Spleen (tissue), 11 donors: ENCODE measurements at regions not wholly inside any gene's neighbourhood (a gene's known extent, or its start where the extent isn't known, plus 50 kb on each side); places are given as distances from the start of the nearest gene placed in this dataset.

Experiments used
- DNase-seq: peaks from one replicate; pipeline ENCODE4 v3.0.0-alpha.2; 2020
- H3K27ac ChIP-seq, 8 donors: fragments of 200-600 bp; sonication (generic) in 7 of 8; 1 replicate in 4 of 8; 2 replicates in 4 of 8; pipeline versions ENCODE4 v1.5.0 to v1.8.0; 2016 to 2021; ENCODE audit warnings: inconsistent platforms in 4 of 8, mild to moderate bottlenecking in 4 of 8, moderate library complexity in 1 of 8
- H3K27me3 ChIP-seq, 7 donors: fragments of 200-600 bp; sonication (generic) in 6 of 7; replicated peaks in 1 of 7; 1 replicate in 4 of 7; 2 replicates in 3 of 7; pipeline versions ENCODE4 v1.5.0 to v1.8.0; 2016 to 2021; ENCODE audit warnings: inconsistent platforms in 3 of 7, mild to moderate bottlenecking in 1 of 7
- H3K36me3 ChIP-seq, 6 donors: fragments of 200-600 bp; sonication (generic) in 5 of 6; 1 replicate in 4 of 6; 2 replicates in 2 of 6; pipeline versions ENCODE4 v1.5.0 to v1.8.0; 2016 to 2021; ENCODE audit warnings: inconsistent platforms in 2 of 6
- H3K4me1 ChIP-seq, 6 donors: fragments of 200-600 bp; sonication (generic) in 5 of 6; 1 replicate in 3 of 6; 2 replicates in 3 of 6; pipeline versions ENCODE4 v1.5.0 to v1.8.0; 2016 to 2021; ENCODE audit warnings: inconsistent platforms in 3 of 6
- H3K4me3 ChIP-seq, 8 donors: fragments of 200-600 bp; sonication (generic) in 7 of 8; 1 replicate in 4 of 8; 2 replicates in 4 of 8; pipeline versions ENCODE4 v1.5.0 to v1.8.0; 2016 to 2021; ENCODE audit warnings: inconsistent platforms in 4 of 8, mild to moderate bottlenecking in 4 of 8, moderate library complexity in 2 of 8
- H3K9me3 ChIP-seq, 8 donors: fragments of 200-600 bp; sonication (generic) in 7 of 8; 1 replicate in 4 of 8; 2 replicates in 4 of 8; pipeline versions ENCODE4 v1.5.0 to v1.8.0; 2016 to 2021; ENCODE audit warnings: inconsistent platforms in 4 of 8
- POLR2A ChIP-seq, 3 donors: fragments of 450-650 bp; IDR thresholded peaks; one replicate each; pipeline ENCODE4 v1.5.1; 2017; ENCODE audit warnings: antibody characterized with exemption in 3 of 3, mild to moderate bottlenecking in 1 of 3
- POLR2AphosphoS5 ChIP-seq, 3 donors: sonication (generic); formaldehyde crosslinking; IDR thresholded peaks; one replicate each; pipeline ENCODE4 v1.5.1; 2017; ENCODE audit warnings: antibody characterized with exemption in 3 of 3
- WGBS, 5 donors: extraction: QIAGEN DNeasy Blood & Tissue Kit in 3 of 5; methylation state at CpG; one replicate each; pipeline versions ENCODE4 v1.1.5 to v1.1.7; 2013 to 2018; 5-methylcytosine and 5-hydroxymethylcytosine counted together
- intact Hi-C: fragments of 100-400 bp; cut with DNase I; formaldehyde crosslinking; loops from one replicate; pipeline ENCODE4 v1.15.0; 2023; ENCODE audit warnings: low total_unique reads
- TF ChIP-seq, protein P1 (sequence below), 11 experiments: fragments of 200-600 bp in 7 of 11; fragments of 450-650 bp in 4 of 11; sonication (generic) in 4 of 11; IDR thresholded peaks in 8 of 11; conservative IDR thresholded peaks in 3 of 11; 1 replicate in 7 of 11; 2 replicates in 4 of 11; pipeline versions ENCODE4 v1.4.0 to v1.8.0; 2016 to 2021; ENCODE audit warnings: antibody characterized with exemption in 11 of 11, inconsistent platforms in 4 of 11, mild to moderate bottlenecking in 1 of 11
- donor health status: healthy with polysubstance abuse.
- donor health status: DM: no; HTN: no; CAD: no; lungs with moderate emphysema.
- donor health status: DM: no; HTN: no; CAD: no.
- donor health status: Bipolar disorder and iron deficiency.
- donor health status: healthy.
- donor health status: DM: no; HTN: no; CAD: no.
- donor health status: DM: yes; HTN: yes; CAD: no.

DNA sequence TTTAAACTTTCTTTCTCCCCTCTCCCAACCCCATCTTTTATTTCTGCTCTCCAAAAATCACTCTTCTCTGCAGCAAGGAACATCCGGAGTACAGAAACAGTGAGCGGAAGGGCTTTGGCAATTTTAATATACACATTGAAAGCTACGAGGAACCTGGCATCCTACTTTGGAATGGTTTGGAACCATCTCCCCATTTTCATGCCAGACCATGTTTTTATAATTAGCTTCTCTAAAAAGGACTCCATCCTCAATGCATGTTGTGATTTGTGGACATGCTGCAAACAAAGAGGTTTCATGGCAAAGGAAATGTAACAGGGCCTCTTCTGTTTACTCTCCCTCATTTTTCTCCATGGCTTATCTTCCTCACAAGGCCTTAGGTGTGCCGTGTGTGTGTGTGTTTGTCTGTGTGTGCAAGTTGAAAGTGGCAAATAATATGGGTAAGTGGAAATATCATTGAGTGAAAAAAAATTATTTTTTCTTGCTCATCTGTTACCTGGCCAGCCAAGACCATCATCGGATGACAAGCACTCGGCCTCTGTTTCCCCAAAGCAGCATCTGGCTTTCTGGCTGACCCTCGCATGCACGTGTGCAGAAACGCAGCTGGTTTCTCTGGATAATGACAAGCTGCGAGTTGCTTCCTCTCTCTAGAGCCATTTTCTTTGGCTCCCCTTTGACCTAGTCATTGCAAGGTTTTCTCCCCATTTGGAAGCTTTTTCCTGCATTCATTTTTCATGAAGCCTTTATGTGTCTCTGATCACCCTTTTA, 585.0 kb downstream of the TMEM114 start:
- DNase-seq = no peak
- no peaks in the 10 kb centered on the region for H3K36me3 ChIP-seq
- 71 to 81% (median 74%) methylated on average over 10 of the region's 10 CpGs for WGBS, 5 donors
- no peak overlapping the region for H3K4me3 ChIP-seq
- intact Hi-C loops = no loop called here
- no peaks in the 10 kb centered on the region for H3K27me3 ChIP-seq
- H3K4me1 ChIP-seq = no peaks in the 10 kb centered on the region
- no peak overlapping the region for H3K27ac ChIP-seq
- no peak for TF ChIP-seq POLR2A (IDR thresholded peaks at IDR 0.05)
- no peak for TF ChIP-seq POLR2AphosphoS5 (IDR thresholded peaks at IDR 0.05)
- TF ChIP-seq, protein P1, sequence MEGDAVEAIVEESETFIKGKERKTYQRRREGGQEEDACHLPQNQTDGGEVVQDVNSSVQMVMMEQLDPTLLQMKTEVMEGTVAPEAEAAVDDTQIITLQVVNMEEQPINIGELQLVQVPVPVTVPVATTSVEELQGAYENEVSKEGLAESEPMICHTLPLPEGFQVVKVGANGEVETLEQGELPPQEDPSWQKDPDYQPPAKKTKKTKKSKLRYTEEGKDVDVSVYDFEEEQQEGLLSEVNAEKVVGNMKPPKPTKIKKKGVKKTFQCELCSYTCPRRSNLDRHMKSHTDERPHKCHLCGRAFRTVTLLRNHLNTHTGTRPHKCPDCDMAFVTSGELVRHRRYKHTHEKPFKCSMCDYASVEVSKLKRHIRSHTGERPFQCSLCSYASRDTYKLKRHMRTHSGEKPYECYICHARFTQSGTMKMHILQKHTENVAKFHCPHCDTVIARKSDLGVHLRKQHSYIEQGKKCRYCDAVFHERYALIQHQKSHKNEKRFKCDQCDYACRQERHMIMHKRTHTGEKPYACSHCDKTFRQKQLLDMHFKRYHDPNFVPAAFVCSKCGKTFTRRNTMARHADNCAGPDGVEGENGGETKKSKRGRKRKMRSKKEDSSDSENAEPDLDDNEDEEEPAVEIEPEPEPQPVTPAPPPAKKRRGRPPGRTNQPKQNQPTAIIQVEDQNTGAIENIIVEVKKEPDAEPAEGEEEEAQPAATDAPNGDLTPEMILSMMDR (IDR thresholded peaks at IDR 0.05 in 8 of 11, conservative IDR thresholded peaks at IDR 0.05 in 3 of 11) = no peak
- H3K9me3 ChIP-seq = peaks cover 0 to 58% (median 16%) of the 10 kb centered on the region in 8 donors

DNA sequence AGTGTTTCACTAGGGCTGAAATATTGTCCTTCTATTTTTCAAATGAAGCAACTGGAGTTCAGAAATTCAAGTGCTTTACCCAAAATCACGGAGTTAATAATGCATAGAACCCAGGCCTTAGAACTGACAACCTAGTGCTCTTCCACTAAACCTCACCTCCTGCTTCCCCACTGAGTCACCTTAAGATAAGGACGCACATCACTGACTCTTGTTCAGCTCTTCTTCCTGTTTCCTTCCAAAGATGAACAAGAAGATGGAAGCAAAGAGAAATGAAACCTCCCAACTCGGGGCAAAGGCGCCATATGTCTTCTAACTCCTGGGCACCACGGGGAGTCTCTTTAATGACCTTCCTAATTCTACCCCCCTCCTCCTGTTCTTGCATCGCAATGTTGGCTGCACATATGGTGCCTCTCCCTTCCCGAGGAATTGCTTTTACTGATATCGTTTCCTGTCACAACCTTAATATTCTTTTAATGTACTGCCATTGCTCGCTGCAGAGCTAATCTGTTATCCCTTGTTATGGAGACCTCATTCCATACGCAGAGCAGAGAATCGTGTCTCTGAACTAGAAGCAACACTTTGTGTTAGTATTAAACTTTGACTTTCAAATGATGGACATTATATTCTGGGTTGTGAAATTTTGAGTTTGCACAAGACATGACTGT, 591.4 kb downstream of the TMEM114 start:
- TF ChIP-seq, protein P1 (IDR thresholded peaks at IDR 0.05 in 8 of 11, conservative IDR thresholded peaks at IDR 0.05 in 3 of 11) = no peak
- TF ChIP-seq POLR2A (IDR thresholded peaks at IDR 0.05) (no peak), POLR2AphosphoS5 (IDR thresholded peaks at IDR 0.05) (no peak)
- DNase-seq = no peak
- 78 to 87% (median 81%) methylated on average over 11 of the region's 11 CpGs for WGBS, 5 donors
- no peaks in the 10 kb centered on the region for H3K27me3 ChIP-seq
- no peaks in the 10 kb centered on the region for H3K4me1 ChIP-seq
- peaks cover 0 to 61% (median 16%) of the 10 kb centered on the region in 8 donors for H3K9me3 ChIP-seq
- H3K36me3 ChIP-seq = no peaks in the 10 kb centered on the region
- intact Hi-C loops = no loop called here
- no peak overlapping the region for H3K27ac ChIP-seq
- no peak overlapping the region for H3K4me3 ChIP-seq

DNA sequence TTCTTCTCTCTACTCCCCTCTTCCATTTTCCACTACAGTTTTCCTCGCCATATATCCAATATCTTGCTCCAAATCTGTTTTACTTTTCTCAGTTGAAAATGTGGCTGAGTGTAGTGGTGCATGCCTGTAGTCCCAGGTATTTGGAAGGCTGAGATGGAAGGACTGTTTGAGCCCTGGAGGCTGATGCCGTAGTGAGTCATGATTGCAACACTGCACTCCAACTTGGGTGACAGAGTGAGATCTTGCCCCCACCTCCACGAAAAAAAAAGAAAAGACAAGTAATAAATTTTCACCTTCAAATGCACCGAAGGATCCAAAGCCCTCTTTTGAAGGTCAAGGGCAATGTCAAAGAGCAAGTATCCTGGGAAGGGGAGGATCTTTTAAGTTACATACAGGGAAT, 592.3 kb downstream of the TMEM114 start:
- intact Hi-C loops = no loop called here
- Histone ChIP-seq H3K36me3 (no peaks in the 10 kb centered on the region), H3K27ac (no peak overlapping the region), H3K4me1 (no peaks in the 10 kb centered on the region), H3K4me3 (no peak overlapping the region), H3K27me3 (no peaks in the 10 kb centered on the region), H3K9me3 (peaks cover 0 to 60% (median 15%) of the 10 kb centered on the region in 8 donors)
- no peak for DNase-seq
- TF ChIP-seq POLR2A (IDR thresholded peaks at IDR 0.05) (no peak), POLR2AphosphoS5 (IDR thresholded peaks at IDR 0.05) (no peak)
- TF ChIP-seq, protein P1 (IDR thresholded peaks at IDR 0.05 in 8 of 11, conservative IDR thresholded peaks at IDR 0.05 in 3 of 11) = no peak
- 67 to 82% (median 74%) methylated on average over 4 of the region's 4 CpGs for WGBS, 5 donors

DNA sequence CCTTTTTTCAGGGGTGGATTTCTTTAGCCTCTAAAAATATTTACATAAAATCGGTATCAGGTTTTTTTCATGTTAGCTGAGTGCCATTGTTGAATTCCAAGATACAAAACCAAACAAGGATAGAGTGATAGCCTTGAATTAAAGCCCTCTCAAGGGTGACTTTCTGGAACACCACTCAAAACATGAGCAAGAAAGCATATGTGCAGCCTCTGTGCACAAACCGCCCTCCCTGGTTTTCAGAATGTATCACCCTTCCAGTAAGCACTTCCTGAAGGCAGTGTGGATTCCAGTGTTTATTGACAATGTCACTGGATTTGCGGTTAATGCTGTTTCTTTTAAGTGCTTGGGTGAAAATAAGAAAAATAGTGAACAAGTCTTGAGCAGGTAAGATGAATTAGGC, 597.7 kb downstream of the TMEM114 start:
- H3K27me3 ChIP-seq = no peaks in the 10 kb centered on the region
- H3K4me1 ChIP-seq = no peaks in the 10 kb centered on the region
- intact Hi-C loops = no loop called here
- H3K9me3 ChIP-seq = peaks cover 0 to 14% (median 1%) of the 10 kb centered on the region in 8 donors
- H3K4me3 ChIP-seq = no peak overlapping the region
- no peak for DNase-seq
- TF ChIP-seq, protein P1 (IDR thresholded peaks at IDR 0.05 in 8 of 11, conservative IDR thresholded peaks at IDR 0.05 in 3 of 11) = no peak
- TF ChIP-seq POLR2AphosphoS5 (IDR thresholded peaks at IDR 0.05) (no peak), POLR2A (IDR thresholded peaks at IDR 0.05) (no peak)
- 49 to 76% (median 68%) methylated on average over 3 of the region's 3 CpGs for WGBS, 5 donors
- H3K36me3 ChIP-seq = no peaks in the 10 kb centered on the region
- H3K27ac ChIP-seq = no peak overlapping the region
